ENCODE measurements at regions not wholly inside any gene's neighbourhood (a gene's known extent, or its start where the extent isn't known, plus 50 kb on each side); places are given as distances from the start of the nearest gene placed in this dataset.

DNA sequence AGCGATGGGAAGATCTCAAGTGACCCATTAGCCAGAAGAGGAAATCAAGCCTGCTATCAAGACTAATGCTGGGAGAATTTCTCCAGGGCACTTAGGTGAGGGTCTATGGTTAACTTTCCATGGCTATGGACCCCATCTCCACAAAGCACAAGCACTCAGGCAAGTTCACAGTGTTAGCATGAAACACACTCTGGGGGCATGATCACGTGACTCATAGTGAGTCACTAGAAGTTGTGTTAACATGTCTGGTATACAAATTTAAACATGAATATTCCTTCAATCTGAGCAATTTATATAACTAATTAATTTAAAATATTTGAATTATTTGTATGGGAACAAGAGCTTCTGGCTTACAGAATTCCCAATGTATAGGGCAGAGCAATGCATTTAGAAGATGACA lies 131.8 kb downstream of the FAM204A start:
- no peak for FAIRE-seq
- TF ChIP-seq POLR2A (IDR thresholded peaks at IDR 0.05; ENCODE audit: low read depth, low read length) = no peak
- no peak for DNase-seq (ENCODE audit: insufficient read length, low spot score)

DNA sequence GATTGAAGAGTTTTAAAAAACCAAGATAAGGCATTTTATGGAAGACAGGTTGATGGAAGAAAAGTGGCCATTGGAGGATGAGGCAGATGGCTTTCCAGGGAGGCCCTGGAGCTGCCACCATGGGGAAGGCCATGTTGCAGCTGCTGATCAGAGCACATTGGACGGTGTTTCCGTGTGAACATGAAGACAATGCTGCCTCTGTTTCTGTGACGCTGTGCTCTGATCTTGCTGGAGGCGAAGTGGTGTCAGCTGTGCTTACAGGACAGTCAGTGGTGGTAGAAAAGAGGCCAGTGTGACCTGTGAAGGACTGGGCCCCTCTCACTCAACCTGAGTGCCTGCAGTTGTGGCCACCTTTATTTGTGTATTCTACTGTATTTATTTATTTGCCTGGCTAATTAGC lies 132.9 kb downstream of the FAM204A start:
- DNase-seq (ENCODE audit: insufficient read length, low spot score) (no peak), FAIRE-seq (no peak)
- no peak for TF ChIP-seq POLR2A (IDR thresholded peaks at IDR 0.05; ENCODE audit: low read depth, low read length)

DNA sequence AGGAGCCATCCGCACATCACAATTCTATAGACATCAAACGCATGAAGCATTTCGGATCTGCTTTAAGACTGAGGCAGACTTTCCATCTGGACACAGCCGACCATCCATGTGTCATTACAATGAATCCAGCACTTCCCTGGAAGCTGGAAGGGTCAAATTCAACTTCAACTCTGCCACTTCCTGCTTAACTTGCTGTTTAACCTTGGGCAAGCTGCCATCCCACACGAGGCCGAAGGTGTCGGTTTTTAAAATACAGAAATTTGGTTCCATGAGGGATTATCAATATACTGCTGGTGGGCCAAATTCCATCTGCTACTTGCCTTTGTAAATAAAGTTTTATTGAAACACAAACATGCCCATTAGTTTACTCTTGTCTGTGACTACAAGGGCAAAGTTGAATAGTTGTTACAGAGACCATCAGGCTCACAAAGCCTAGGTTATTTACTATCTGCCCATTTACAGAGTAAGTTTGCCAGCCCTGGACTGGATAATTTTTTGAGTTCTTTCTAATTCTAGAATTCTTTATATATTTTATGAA lies 134.6 kb downstream of the FAM204A start:
- DNase-seq (ENCODE audit: insufficient read length, low spot score) = no peak
- no peak for TF ChIP-seq POLR2A (IDR thresholded peaks at IDR 0.05; ENCODE audit: low read depth, low read length)
- no peak for FAIRE-seq

DNA sequence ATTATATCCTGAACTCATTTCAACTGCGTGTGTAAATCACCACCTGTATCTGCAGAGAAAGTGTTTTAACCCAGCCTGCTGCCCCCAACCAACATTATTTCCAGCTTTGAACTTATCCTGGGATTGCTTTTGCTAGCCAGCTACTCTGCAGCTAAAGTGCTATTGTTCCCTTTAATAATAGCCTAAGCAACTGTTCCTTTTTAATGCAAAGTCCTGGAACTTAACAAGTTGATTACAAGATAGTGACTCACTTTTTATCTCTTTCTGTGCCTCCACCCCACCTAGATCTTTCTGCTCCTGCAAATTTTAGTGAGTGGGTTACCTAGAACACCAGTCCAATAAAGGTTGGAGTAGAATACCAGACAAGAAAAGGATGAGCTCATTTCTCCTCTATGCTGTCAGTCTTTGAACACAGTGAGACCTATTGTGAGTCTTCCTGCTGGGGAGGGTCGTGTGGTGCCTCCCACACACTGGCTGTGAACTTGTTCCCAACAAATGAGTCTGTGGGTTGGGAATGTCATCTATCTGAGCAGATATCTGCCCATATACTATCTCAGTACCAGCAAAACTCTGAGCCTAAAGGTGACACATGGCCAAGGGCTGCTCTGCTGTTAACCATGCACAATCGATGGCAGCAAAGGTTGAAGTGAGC lies 137.7 kb downstream of the FAM204A start:
- FAIRE-seq (no peak), DNase-seq (ENCODE audit: insufficient read length, low spot score) (no peak)
- no peak for TF ChIP-seq POLR2A (IDR thresholded peaks at IDR 0.05; ENCODE audit: low read depth, low read length)

DNA sequence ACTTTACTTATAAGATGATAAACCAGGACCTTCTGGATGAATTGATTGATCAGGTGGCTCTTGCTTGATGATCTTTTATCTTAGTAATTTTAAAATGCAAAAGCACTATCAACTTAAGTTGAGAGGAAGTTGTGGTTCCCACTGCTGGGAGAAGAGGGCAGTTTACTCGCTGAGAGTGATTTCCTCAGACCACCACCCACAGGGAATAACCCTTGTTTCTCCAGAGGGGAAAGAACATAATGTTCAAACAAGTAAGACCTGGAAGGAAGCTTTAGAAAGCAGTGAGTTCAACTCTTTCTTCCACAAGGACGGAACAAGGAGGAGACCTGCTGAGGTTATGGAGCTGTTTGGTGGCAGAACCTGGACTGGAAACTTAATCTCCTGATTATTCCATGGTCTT lies 138.7 kb downstream of the FAM204A start:
- TF ChIP-seq POLR2A (IDR thresholded peaks at IDR 0.05; ENCODE audit: low read depth, low read length) = no peak
- no peak for FAIRE-seq

DNA sequence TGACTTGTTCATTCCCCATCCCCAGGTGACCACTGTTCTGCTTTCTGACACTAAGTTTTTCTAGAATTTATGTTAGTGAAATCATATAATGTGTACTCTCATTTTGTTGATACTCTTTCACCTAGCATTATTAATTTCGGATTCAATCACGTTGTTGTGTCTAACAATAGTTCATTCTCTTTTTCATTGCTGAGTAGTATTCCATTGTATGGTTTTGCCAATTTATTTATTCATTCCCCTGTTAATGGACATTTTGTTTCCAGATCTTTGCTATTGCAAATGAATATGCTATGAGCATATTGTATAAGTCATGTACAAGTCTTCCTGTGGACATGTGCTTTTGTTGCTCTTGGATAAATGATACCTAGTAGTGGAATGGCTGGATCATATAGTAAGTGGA lies 146.4 kb downstream of the FAM204A start:
- FAIRE-seq = no peak
- DNase-seq (ENCODE audit: insufficient read length, low spot score) = no peak

More for the DNA sequence above, 138.7 kb downstream of the FAM204A start:
- no peak for DNase-seq (ENCODE audit: insufficient read length, low spot score)

DNA sequence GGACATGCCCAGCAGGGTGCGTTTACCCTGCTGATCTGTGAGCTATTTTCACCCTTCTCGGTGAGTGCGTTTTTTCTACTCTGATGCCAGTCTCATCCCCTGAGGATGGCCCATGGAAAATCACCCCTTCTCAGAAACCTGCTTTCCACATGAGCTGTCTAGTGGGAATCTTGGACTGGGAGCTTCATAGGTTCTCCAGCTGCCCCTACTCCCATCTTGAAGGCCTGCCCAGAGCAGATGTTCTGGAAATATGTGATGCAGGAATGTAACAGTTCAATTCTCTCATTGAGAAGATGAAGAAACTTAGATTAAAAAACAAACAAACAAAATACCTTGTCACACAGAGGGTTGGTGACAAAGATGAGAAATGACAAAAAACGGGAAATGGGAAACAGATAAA lies 146.9 kb upstream of the RAB11FIP2 start:
- DNase-seq (ENCODE audit: insufficient read length, low spot score) (no peak), FAIRE-seq (no peak)
- TF ChIP-seq POLR2A (IDR thresholded peaks at IDR 0.05; ENCODE audit: low read depth, low read length) = no peak

More for the DNA sequence above, 146.4 kb downstream of the FAM204A start:
- TF ChIP-seq POLR2A (IDR thresholded peaks at IDR 0.05; ENCODE audit: low read depth, low read length) = no peak

DNA sequence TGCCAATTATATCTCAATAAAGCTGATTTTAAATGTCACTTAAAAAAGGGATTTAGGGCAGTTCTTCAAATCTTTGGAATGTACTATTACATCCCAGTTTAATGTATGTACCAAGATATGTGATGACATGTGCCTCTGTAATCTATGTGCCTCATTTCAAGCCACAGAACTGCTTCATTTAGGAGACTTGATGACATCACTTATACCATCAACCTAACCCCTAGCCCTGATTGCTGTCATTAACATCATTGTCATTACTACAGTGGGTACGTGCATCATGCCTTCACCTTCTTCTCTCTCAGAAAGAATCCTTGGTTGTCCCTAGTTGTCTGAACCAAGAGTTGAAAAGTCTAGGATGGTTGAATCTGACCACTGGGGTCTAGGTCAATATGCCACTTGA lies 134.3 kb upstream of the RAB11FIP2 start:
- no peak for DNase-seq (ENCODE audit: insufficient read length, low spot score)
- FAIRE-seq = no peak
- no peak for TF ChIP-seq POLR2A (IDR thresholded peaks at IDR 0.05; ENCODE audit: low read depth, low read length)

DNA sequence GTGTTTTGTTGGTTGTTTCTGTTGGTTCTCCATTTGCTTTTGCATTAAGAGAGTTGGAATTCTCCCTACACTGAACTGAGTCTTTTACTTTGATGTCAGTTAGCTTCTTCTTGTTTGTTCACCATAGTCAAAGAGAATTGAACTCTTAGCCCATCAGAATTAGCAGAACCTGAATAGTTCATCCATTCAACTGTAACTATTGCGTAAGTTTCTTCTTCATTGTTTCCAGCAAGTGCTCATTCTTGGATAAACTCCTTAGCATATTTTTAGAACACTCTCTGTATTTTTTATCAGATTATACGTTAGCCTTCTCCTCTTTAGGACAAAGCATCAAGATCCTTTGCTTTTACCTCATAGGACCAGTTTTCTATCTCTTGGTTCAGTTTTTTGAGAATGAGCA lies 128.4 kb upstream of the RAB11FIP2 start:
- DNase-seq (ENCODE audit: insufficient read length, low spot score) = no peak
- no peak for FAIRE-seq
- no peak for TF ChIP-seq POLR2A (IDR thresholded peaks at IDR 0.05; ENCODE audit: low read depth, low read length)

DNA sequence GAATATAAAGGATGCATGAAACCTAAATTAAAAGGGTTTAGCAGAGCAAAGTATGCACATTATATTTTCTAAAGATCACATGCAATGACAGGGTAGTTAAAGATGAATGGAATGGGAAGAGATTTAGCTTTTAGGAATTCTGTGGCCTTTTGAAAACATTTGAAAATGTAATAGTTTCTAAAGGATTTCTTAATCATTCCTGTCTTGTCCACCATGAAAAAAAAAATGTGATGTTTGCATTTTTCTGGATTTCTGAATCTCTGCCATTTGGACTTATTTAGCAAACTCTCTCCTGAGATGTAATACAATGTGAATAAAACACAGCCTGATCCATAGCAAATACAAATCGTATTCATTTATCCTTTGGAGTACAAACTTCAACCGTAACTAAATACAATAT lies 126.6 kb upstream of the RAB11FIP2 start:
- FAIRE-seq = no peak

DNA sequence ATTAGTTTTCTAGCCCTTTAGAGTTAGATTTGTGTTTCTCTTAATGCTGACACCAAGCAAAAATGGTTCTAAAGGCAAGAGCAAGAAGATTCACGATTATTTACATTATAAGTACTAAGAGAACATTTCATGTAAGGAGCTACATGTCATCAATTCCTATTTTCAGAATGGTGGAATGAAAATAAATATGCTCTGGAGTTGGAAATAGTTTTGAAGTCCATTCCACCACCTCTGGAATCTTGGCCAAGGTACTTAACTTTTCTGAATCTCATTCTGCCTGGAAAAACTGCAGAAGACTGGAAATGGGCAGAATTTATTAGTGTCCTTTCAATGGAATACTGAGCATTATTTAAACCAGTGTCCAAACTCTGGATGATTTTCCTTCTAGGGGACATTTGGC lies 125.1 kb upstream of the RAB11FIP2 start:
- FAIRE-seq (no peak), DNase-seq (ENCODE audit: insufficient read length, low spot score) (no peak)
- no peak for TF ChIP-seq POLR2A (IDR thresholded peaks at IDR 0.05; ENCODE audit: low read depth, low read length)

More for the DNA sequence above, 126.6 kb upstream of the RAB11FIP2 start:
- TF ChIP-seq POLR2A (IDR thresholded peaks at IDR 0.05; ENCODE audit: low read depth, low read length) = no peak
- no peak for DNase-seq (ENCODE audit: insufficient read length, low spot score)

DNA sequence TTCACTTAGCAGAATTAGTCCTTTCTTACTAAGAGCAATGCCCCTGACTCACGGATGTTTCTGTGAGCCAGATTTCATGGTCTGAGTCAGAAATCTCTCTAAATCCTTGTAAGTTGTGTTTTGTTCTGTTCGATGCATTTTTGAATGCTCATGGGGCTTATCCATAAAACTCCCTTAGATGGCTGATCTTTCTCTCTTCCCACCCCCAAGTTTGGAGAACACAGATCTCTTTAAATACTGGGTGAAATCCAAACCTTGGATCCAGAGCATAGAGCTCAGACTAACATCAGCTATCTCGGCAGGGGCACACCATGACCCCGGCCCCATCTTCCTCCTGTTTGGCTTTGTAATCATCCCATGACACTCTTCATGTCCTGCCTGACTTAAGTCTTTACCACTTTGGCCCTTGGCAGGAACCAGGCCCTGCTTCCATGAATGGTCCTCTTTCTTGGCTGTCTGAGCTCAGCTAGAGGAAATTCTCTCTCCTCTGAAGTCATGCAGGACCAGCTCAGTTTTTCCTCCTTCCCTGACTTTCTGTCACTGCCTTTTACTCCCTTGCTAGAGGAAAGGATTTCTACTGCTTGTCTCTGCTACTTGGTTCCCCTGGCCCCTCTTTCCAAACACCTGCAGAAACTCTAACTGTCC lies 120.4 kb upstream of the RAB11FIP2 start:
- TF ChIP-seq POLR2A (IDR thresholded peaks at IDR 0.05; ENCODE audit: low read depth, low read length) = no peak
- no peak for FAIRE-seq
- no peak for DNase-seq (ENCODE audit: insufficient read length, low spot score)

DNA sequence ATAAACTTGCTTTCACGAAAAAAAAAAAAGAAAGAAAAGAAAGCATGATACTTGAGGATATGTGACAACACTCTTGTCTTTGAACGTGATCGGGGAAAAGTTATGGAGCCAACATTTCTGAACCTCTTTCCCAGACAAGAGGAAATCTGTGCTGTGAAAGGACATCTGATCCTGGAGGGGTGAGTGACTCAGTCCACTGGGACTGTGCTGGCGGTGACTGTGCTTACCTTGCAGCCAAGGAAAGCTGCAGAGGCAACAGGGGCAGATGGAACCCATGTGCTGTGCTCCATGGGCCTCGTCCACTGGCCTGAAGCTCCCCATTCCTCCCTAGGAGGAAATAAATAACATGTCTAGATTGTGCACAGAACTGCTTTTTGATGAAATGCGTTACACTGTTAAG lies 116.5 kb upstream of the RAB11FIP2 start:
- no peak for FAIRE-seq
- no peak for DNase-seq (ENCODE audit: insufficient read length, low spot score)
- TF ChIP-seq POLR2A (IDR thresholded peaks at IDR 0.05; ENCODE audit: low read depth, low read length) = no peak

DNA sequence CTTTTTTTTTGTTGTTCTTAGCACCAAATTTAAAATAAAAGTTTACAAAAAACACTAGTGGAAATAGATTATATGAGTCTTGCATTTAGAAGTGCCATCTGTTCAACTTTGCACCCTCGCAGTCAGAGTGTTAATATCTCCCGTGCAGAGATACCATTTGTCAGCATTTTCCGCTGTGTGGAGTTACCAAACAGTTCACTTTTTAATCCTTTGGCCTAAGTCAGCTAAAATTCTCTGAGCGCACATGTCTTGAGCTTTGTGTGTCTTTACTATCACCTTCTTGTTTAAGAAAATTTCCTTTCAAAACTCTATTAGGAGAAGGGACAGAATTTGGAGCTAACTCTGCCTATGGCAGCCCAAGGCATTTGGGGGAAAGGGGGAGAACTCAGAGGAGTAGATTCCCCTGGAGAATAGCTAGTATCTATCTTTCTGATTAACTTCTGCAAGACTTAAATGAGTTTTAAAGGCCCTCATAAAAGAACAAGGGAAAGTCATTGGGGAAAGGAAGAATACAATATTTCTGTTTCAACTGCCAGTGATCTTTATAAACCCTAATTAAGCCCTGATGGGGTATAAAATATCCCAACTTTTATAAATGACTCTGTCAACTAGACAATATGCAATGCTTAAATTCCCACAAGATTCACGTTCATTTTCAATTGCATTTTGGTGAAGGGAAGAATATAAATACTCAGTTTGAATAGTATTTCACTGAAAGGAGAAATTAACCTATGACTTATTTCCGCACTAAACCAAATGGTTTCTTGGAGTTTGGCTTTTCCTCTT lies 114.9 kb upstream of the RAB11FIP2 start:
- FAIRE-seq = no peak
- DNase-seq (ENCODE audit: insufficient read length, low spot score) = no peak
- TF ChIP-seq POLR2A (IDR thresholded peaks at IDR 0.05; ENCODE audit: low read depth, low read length) = no peak
